ENCODE measurements at regions not wholly inside any gene's neighbourhood (a gene's known extent, or its start where the extent isn't known, plus 50 kb on each side); places are given as distances from the start of the nearest gene placed in this dataset.
"Not testable (repeated sequence)": the region's sequence is repeated elsewhere in the genome, so short reads cannot be mapped to it uniquely, and the experiment has no call there.

GRCh38 chr1:184184614-184185013 lies 133.1 kb downstream of the TSEN15 start:
- not testable (repeated sequence) for DNase-seq

- DNase-seq: no peak
Measured at GRCh38 chr1:184185347-184185746, 133.8 kb downstream of the TSEN15 start.

GRCh38 chr1:184186167-184186566 lies 134.6 kb downstream of the TSEN15 start:
- no peak for DNase-seq

DNA sequence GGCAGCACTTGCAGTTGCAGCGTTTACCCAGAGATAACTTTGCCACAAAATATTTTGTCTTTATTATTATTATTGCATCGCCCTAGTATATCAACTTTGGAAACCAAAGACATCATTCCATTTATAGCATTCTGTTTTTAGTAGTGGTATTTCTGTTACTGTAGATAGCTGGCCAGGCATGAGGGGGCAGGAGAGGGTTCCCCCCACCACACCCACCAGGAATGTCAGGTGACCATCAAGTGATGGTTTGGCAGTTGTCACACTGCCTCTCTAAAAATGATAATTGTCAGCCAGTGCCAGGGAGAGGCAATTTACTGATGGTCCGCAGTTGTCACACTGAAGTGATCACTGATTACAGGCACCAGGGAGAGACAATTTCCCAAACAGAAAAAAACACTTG lies 135.6 kb downstream of the TSEN15 start:
- DNase-seq: no peak

DNA sequence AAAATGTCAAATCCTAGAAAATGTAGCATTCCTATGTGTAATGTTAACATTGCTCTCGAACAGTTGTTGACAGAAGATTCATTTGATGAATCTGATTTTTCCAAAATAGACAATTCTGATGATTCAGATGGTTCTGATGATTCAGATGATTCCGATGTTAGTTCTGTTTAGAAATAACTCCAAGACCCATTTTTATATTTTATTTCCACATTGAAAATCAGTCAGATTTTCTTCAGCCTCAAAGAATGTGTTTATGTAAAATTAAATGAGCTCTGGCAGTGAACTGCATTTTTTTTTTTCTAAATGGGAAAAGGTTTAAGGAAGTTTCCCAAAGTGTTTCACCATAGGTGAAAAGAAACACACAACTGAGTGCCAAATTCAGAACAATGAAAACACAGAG lies 136.5 kb downstream of the TSEN15 start:
- DNase-seq: no peak

DNA sequence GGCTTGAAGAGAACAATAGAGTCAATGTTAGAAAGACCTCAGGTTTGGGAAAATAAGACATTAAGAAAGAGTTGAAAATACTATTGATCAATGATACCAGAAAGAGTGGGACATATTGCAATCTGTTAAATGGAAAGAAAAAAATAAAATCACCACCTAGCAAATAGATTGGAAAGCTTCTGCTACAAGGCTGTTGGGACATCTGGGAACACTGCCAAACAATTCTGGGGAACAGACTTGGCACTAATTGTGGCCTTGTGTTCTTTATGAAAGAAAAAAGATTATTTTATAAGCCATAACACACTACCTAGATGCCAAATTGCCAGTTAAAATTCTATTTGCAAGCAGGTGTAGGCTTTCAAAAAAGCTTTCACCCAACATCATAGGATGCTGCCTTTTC lies 137.8 kb downstream of the TSEN15 start:
- DNase-seq: no peak

GRCh38 chr1:184190616-184191015 lies 139.1 kb downstream of the TSEN15 start:
- DNase-seq: peak; percentile 47

DNA sequence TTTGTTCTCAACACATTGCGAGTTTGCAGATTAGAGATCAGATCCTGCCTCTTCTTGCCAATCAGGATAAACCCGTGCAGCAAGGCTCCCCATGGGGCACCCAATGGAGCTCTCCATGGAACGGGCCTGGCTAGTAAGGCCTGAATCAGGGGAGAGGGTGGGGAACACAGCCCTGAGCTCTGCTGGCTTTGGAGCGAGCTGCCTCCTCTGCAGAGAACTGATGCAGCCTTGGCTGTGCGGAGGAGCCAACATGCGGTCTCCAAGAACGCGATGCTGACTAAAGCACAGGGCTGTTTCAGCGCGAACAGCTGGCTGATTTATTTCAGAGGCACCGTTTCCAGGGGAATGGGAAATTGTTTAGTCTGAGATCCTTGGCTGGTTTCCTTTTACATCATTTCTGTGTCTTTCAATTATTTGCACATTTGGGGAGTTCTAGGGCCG lies 139.7 kb downstream of the TSEN15 start:
- peak; percentile 82 for DNase-seq

DNA sequence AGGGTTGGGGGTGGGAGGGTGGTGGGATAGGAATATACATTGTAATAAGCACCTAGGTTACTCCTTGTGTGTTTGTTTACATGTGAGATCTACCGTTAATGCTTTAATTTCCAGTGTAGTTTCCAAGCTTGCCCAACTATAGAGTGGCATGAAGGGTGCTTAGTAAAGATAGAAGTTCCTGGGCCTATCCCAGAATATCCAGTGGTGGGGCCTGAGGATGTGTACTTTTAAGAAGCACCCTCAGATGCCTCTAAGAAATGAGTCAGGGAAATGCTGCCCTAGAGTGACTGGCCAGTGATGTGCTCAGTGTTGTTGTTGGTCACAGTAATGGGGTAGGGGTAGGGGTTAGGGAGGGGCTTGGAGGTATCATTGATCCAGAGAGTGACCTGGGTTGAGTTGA lies 141.3 kb downstream of the TSEN15 start:
- DNase-seq: no peak

- no peak for DNase-seq
Measured at GRCh38 chr1:184193451-184193850, 141.9 kb downstream of the TSEN15 start.

GRCh38 chr1:184194236-184194635 lies 142.7 kb downstream of the TSEN15 start:
- no peak for DNase-seq

GRCh38 chr1:184195722-184196121 lies 144.2 kb downstream of the TSEN15 start:
- DNase-seq: not testable (repeated sequence)

DNA sequence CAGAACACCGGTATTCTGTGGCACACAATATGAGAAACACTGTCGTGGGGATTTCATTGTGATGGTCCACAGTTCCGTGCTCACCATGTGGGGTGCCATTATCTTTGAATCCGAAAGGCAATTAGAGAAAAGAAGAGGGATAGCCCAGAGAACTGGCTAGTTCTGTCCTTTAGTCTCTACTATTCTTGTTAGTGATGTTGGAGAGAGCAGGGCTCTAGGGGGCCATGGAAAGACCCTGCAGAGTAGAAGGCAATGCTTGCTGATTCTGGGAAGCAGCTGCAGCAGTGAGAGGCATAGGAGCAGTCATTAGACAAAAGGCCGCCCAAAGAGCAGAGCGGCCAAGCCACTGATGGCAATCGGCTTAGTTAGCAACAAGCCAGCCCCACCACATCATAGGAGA lies 146.3 kb downstream of the TSEN15 start:
- peak; percentile 19 for DNase-seq

GRCh38 chr1:184199036-184199435 lies 147.5 kb downstream of the TSEN15 start:
- DNase-seq: no peak

GRCh38 chr1:184199438-184200085 lies 148.0 kb downstream of the TSEN15 start:
- no peak for DNase-seq

DNA sequence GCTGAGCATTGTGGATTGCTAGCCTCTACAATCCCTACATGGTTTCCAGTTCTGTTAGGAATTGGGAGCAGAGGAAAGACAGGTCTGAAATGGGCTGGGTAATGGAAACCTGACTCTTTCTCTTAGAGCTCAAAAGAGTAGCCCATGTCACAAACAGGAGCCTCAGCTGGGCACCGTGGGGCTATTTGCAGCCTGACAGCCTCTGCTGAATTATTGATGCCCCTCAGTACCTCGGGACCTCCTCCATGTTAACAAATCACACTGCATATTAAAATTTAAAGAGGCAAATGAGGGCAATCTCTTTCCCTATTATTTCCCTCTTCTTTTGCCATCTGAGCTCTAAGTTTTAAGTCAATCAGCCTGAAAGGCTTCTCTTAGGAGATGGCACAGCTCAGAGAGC lies 157.1 kb downstream of the TSEN15 start:
- no peak for DNase-seq

GRCh38 chr1:184210031-184210430 lies 158.5 kb downstream of the TSEN15 start:
- DNase-seq: no peak

GRCh38 chr1:184210862-184211261 lies 159.3 kb downstream of the TSEN15 start:
- no peak for DNase-seq

- no peak for DNase-seq
Measured at GRCh38 chr1:184212649-184213314, 161.3 kb downstream of the TSEN15 start.

DNA sequence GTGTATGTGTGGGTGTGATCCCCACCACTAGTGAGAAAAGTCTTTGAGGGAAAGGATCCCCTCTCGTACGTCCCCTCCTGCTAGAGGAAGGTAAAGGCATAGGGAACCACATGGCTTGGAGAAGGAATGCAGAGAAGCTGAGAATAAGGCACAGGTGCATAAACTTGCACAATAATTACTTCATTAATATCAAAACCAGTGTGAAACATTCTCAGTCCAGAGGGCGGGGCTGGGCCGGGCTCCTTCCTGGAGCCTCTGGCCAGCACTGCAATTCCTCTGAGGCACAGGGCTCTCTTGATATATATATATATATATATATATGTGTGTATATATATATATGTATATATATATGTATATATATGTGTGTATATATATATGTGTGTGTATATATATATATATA lies 162.6 kb downstream of the TSEN15 start:
- DNase-seq: no peak

DNA sequence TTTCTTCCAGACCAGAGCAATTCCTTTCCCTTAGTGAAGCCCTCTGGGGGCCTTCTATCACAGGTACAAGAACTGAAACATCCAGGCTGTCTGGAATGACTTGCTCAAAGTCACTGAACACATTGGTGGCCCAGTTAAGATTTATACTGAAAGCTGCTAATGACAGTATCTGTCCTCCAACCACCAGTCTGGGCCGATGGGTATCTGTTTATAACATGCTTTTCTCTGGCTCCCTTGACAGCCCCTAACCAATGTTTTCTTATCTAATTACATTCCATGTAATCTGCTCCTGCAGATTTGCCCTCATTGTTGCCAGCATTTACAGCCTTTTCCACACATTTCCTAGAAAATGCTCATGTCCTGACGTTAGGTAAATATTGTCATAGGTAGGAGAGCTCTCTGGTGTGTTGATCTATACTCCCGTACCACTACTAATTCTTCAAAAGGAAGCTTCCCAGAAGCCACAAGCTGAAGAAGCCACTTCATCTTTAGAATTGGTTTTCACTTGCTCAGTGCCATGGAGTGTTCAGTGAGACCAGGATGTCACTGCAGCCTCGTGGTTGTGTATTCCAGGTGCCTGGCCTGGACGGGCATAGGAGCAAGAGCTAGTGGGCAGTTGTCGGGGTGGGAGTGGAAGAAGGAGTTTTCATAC lies 163.9 kb downstream of the TSEN15 start:
- no peak for DNase-seq

DNA sequence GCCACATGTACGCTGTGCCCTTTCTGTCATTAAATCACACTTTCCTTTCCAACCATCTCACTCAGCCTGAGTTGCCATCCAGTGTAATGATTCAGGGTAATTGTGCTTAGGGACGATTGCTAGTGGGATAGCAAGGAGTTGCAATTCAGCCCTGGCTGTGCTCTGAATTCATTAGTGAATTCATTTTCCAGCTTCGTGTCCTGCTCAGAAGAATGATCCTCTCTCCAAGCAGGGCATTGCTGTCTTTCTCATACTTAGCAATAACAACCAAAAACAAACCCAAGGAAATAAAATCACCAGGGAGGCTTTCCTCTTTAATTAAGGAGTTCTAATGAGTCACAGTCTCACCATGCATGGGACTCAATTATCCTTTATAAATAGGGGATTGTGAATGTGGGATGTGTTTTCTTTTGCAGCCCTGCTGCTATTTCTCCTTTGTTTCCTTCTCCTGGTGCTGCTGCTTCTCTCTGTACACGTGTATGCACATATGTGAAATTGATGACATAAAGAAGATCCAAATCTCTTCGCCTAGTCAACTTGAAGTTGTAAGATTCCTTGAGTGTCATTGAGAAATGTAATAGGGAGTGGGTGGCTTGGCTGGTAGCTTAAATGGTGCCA lies 167.0 kb downstream of the TSEN15 start:
- peak; percentile 13 for DNase-seq

DNA sequence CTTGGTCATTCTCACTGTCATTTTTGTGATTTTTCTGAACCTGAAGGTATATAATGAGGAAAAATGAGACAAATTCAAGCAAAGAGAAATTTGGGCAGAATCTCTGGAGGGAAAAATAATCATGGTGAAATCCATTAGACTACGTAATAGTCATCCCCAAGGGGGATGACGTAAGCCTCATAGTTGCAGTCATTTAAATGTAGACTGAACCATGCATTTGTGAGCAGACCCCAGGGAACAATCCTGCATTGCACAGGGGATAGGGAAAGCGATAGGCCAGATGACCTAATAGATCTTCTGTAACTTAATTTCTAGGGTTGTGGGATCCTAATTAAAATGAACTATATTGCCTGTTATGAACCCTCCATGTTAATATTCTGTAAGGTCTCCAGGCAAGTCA lies 167.4 kb upstream of the C1orf21 start:
- DNase-seq: no peak

- no peak for DNase-seq
Measured at GRCh38 chr1:184219883-184220282, 166.9 kb upstream of the C1orf21 start.
